Inflammatory macrophage treated with lipopolysaccharide for 4 hours (primary cell): ENCODE measurements at regions not wholly inside any gene's neighbourhood (a gene's known extent, or its start where the extent isn't known, plus 50 kb on each side); places are given as distances from the start of the nearest gene placed in this dataset.
"Not testable (repeated sequence)": the region's sequence is repeated elsewhere in the genome, so short reads cannot be mapped to it uniquely, and the experiment has no call there.

Experiments
- DNase-seq: peaks from one replicate; pipeline ENCODE4 v3.0.0-alpha.2; 2020

- DNase-seq: no peak
Measured at GRCh38 chr5:51172903-51173626, 210.2 kb upstream of the ISL1 start.

GRCh38 chr5:51181208-51181894 lies 201.9 kb upstream of the ISL1 start:
- no peak for DNase-seq

GRCh38 chr5:51185850-51186329 lies 197.4 kb upstream of the ISL1 start:
- DNase-seq: no peak

GRCh38 chr5:51188001-51188591 lies 195.2 kb upstream of the ISL1 start:
- no peak for DNase-seq

- no peak for DNase-seq
Measured at GRCh38 chr5:51194671-51195070, 188.6 kb upstream of the ISL1 start.

- DNase-seq: no peak
Measured at GRCh38 chr5:51201024-51201423, 182.2 kb upstream of the ISL1 start.

GRCh38 chr5:51201708-51202107 lies 181.5 kb upstream of the ISL1 start:
- no peak for DNase-seq

GRCh38 chr5:51202161-51202560 lies 181.1 kb upstream of the ISL1 start:
- DNase-seq: no peak

- DNase-seq: no peak
Measured at GRCh38 chr5:51203598-51203997, 179.7 kb upstream of the ISL1 start.

- DNase-seq: no peak
Measured at GRCh38 chr5:51208296-51208695, 175.0 kb upstream of the ISL1 start.

GRCh38 chr5:51214746-51215145 lies 168.5 kb upstream of the ISL1 start:
- DNase-seq: no peak

GRCh38 chr5:51225789-51226742 lies 157.2 kb upstream of the ISL1 start:
- DNase-seq: no peak

GRCh38 chr5:51227963-51228470 lies 155.2 kb upstream of the ISL1 start:
- no peak for DNase-seq

- DNase-seq: no peak
Measured at GRCh38 chr5:51230336-51230735, 152.9 kb upstream of the ISL1 start.

- no peak for DNase-seq
Measured at GRCh38 chr5:51242456-51242855, 140.8 kb upstream of the ISL1 start.

- DNase-seq: not testable (repeated sequence)
Measured at GRCh38 chr5:51250957-51251356, 132.3 kb upstream of the ISL1 start.

GRCh38 chr5:51271261-51271660 lies 112.0 kb upstream of the ISL1 start:
- no peak for DNase-seq

- DNase-seq: no peak
Measured at GRCh38 chr5:51273021-51273420, 110.2 kb upstream of the ISL1 start.

- DNase-seq: no peak
Measured at GRCh38 chr5:51273871-51274270, 109.4 kb upstream of the ISL1 start.

- DNase-seq: no peak
Measured at GRCh38 chr5:51275428-51275827, 107.8 kb upstream of the ISL1 start.

GRCh38 chr5:51276250-51276649 lies 107.0 kb upstream of the ISL1 start:
- DNase-seq: no peak

- no peak for DNase-seq
Measured at GRCh38 chr5:51278539-51278938, 104.7 kb upstream of the ISL1 start.
